ENCODE measurements at regions not wholly inside any gene's neighbourhood (a gene's known extent, or its start where the extent isn't known, plus 50 kb on each side); places are given as distances from the start of the nearest gene placed in this dataset.

GRCh38 chr22:49555526-49555925 is 272.1 kb downstream of the BRD1 start:
- TF ChIP-seq EZH2 (IDR thresholded peaks at IDR 0.05; ENCODE audit: insufficient read depth, poor library complexity, severe bottlenecking) (no peak), EZH2phosphoT487 (IDR thresholded peaks at IDR 0.05; ENCODE audit: insufficient read depth, low read depth) (no peak)
